ENCODE measurements at regions not wholly inside any gene's neighbourhood (a gene's known extent, or its start where the extent isn't known, plus 50 kb on each side); places are given as distances from the start of the nearest gene placed in this dataset.

DNA sequence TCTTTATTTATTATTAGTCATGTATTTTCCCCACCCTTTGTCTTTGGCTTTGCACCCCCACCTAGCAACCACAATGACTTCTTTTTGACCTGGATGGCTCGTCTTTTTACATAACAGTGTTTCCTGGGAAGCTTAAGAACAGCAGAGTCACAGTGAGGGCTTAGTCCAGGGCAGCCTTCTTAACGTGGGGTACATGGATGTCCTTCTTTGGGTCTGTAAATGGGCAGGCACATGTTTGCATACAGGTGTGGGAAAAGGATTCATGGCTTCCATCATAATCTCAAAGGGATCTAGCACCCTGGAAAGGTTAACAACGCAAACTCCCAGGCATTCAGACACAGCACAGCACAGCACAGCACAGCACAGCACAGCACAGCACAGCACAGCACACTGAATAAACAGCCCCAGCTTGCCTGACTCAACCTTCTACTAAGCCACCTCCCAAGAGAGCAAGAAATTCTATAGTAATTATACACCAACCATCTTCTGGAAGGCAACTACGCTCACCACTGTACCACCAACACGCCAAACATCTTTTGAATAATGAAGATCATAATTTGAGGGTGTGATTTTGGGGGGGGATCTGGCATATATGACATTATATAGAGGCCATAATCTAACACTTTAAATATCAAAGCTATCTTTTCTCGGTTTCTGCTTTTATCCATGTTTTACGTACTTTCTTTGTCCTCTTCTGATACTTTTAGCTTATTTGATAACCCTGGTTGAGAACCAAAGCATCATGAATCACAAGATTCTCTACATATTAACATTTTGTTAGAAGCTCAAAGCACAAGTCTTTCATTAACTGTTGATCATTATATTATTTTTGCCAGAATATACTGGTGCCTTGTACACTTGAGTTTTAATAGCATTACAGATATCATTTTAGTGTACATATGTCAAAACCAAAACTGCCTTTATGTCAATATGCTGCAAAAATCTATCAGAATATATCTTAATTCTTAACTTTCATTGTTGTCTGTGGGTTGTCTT lies 177.2 kb upstream of the KLF14 start:
- no peak for TF ChIP-seq POLR2A (IDR thresholded peaks at IDR 0.05; ENCODE audit: low read depth, low read length)
- TF ChIP-seq POLR2AphosphoS5 (IDR thresholded peaks at IDR 0.05; ENCODE audit: low read depth, low read length), result no peak

Data from GM12892 (cell line).